HCT116 (cell line): ENCODE measurements at regions not wholly inside any gene's neighbourhood (a gene's known extent, or its start where the extent isn't known, plus 50 kb on each side); places are given as distances from the start of the nearest gene placed in this dataset.

ENCODE experiments used
- ELF1 ChIP-seq: IDR thresholded peaks from 2 replicates; pipeline ENCODE4 v1.6.1; 2012; ENCODE audit warnings: low read depth, borderline replicate concordance
- EZH2 ChIP-seq: fragments of 200-600 bp; sonication (generic); IDR thresholded peaks from 2 replicates; pipeline ENCODE4 v1.6.1; 2017; ENCODE audit warnings: antibody characterized with exemption, mixed run types
- EZH2phosphoT487 ChIP-seq: fragments of 200-600 bp; IDR thresholded peaks from 2 replicates; pipeline ENCODE4 v1.6.1; 2018; ENCODE audit warnings: antibody characterized with exemption, borderline replicate concordance
- POLR2A ChIP-seq: IDR thresholded peaks from 2 replicates; pipeline ENCODE4 v1.7.0; 2011; ENCODE audit warnings: borderline replicate concordance; ENCODE audit not compliant: insufficient read depth, insufficient read length; ENCODE audit errors: extremely low read depth
- POLR2AphosphoS5 ChIP-seq: IDR thresholded peaks from 2 replicates; pipeline ENCODE4 v1.6.1; 2011; ENCODE audit warnings: mild to moderate bottlenecking, low read depth, low read length, moderate library complexity
- SIN3A ChIP-seq: IDR thresholded peaks from 2 replicates; pipeline ENCODE4 v1.6.1; 2012; ENCODE audit warnings: low read depth
- SP1 ChIP-seq: IDR thresholded peaks from 2 replicates; pipeline ENCODE4 v1.6.1; 2012; ENCODE audit warnings: low read depth
- ZFX ChIP-seq: fragments of 450-650 bp; IDR thresholded peaks from 2 replicates; pipeline ENCODE4 v1.6.1; 2017
- ZNF274 ChIP-seq: fragments of 200-500 bp; sonication (Bioruptor generic); IDR thresholded peaks from 2 replicates; pipeline ENCODE4 v1.6.1; 2014; ENCODE audit warnings: mild to moderate bottlenecking, low read depth, low read length, inconsistent platforms
- TF ChIP-seq, protein P1 (sequence below), 3 experiments: fragments of 200-600 bp in 1 of 3; sonication (generic) in 1 of 3; IDR thresholded peaks in 2 of 3; conservative IDR thresholded peaks in 1 of 3; 2 replicates each; pipeline ENCODE4 v1.5.1; 2012 to 2017; ENCODE audit warnings: low read depth in 2 of 3, low read length in 2 of 3, antibody characterized with exemption in 1 of 3, borderline replicate concordance in 1 of 3, control low read depth in 1 of 3, mild to moderate bottlenecking in 1 of 3, mixed read lengths in 1 of 3, mixed run types in 1 of 3, moderate library complexity in 1 of 3; ENCODE audit not compliant: insufficient read depth in 1 of 3
- TF ChIP-seq, protein P2 (sequence below): IDR thresholded peaks from 2 replicates; pipeline ENCODE4 v1.6.1; 2011; ENCODE audit warnings: mild to moderate bottlenecking, low read length, moderate library complexity; ENCODE audit not compliant: insufficient replicate concordance; ENCODE audit errors: extremely low read depth

DNA sequence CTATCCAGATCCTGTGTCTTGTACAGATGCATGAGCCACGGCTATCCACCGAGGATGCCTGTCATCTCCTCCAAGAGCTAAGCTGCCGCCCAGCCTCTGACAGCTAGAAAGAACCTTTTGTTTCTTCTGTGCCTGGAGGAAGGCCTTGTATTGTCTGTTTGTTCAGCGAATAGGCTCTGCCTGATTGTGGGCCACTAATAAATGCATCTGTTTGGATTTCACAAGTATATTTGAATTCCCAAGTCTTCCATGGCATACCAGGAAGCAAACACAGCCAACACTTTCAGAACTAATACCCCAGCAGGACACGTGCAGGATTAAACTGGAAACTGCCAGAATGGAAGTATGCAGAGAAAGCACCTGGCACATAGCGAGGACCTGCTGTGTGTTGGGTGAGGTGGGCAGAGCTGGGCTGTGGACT, 92.7 kb upstream of the NEURL1B start:
- TF ChIP-seq EZH2, result no peak
- no peak for TF ChIP-seq EZH2phosphoT487
- TF ChIP-seq ELF1, result no peak
- TF ChIP-seq, protein P1, sequence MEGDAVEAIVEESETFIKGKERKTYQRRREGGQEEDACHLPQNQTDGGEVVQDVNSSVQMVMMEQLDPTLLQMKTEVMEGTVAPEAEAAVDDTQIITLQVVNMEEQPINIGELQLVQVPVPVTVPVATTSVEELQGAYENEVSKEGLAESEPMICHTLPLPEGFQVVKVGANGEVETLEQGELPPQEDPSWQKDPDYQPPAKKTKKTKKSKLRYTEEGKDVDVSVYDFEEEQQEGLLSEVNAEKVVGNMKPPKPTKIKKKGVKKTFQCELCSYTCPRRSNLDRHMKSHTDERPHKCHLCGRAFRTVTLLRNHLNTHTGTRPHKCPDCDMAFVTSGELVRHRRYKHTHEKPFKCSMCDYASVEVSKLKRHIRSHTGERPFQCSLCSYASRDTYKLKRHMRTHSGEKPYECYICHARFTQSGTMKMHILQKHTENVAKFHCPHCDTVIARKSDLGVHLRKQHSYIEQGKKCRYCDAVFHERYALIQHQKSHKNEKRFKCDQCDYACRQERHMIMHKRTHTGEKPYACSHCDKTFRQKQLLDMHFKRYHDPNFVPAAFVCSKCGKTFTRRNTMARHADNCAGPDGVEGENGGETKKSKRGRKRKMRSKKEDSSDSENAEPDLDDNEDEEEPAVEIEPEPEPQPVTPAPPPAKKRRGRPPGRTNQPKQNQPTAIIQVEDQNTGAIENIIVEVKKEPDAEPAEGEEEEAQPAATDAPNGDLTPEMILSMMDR (IDR thresholded peaks at IDR 0.05 in 2 of 3, conservative IDR thresholded peaks at IDR 0.05 in 1 of 3; ENCODE audit: borderline replicate concordance in 1 of 3, insufficient read depth in 1 of 3, low read depth in 2 of 3, low read length in 2 of 3), result no peak
- TF ChIP-seq POLR2A, result no peak
- no peak for TF ChIP-seq SP1
- TF ChIP-seq, protein P2, sequence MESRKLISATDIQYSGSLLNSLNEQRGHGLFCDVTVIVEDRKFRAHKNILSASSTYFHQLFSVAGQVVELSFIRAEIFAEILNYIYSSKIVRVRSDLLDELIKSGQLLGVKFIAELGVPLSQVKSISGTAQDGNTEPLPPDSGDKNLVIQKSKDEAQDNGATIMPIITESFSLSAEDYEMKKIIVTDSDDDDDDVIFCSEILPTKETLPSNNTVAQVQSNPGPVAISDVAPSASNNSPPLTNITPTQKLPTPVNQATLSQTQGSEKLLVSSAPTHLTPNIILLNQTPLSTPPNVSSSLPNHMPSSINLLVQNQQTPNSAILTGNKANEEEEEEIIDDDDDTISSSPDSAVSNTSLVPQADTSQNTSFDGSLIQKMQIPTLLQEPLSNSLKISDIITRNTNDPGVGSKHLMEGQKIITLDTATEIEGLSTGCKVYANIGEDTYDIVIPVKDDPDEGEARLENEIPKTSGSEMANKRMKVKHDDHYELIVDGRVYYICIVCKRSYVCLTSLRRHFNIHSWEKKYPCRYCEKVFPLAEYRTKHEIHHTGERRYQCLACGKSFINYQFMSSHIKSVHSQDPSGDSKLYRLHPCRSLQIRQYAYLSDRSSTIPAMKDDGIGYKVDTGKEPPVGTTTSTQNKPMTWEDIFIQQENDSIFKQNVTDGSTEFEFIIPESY, result no peak
- TF ChIP-seq ZFX, result no peak
- TF ChIP-seq POLR2AphosphoS5, result no peak
- no peak for TF ChIP-seq ZNF274
- no peak for TF ChIP-seq SIN3A
